ENCODE measurements at regions not wholly inside any gene's neighbourhood (a gene's known extent, or its start where the extent isn't known, plus 50 kb on each side); places are given as distances from the start of the nearest gene placed in this dataset.

DNA sequence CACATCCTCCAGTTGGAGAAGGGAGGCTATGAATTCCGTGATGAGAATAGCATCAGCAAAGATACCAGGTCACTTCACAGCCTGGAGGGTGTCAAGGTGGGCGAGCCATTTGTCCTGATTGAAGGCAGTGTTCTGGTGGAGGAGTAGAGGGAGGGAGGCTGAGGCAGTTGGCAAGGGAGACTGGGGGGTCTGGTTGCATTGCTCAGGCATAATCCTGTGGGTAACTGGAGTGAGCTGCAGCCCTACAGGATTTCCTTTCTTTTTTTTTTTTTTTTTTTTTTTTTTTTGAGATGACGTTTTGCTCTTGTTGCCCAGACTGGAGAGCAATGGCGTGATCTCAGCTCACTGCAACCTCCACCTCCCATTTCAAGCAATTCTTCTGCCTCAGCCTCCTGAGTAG lies 223.9 kb upstream of the KLF4 start:
- no peaks in the 10 kb centered on the region for H3K36me3 ChIP-seq
- TF ChIP-seq, protein P1, sequence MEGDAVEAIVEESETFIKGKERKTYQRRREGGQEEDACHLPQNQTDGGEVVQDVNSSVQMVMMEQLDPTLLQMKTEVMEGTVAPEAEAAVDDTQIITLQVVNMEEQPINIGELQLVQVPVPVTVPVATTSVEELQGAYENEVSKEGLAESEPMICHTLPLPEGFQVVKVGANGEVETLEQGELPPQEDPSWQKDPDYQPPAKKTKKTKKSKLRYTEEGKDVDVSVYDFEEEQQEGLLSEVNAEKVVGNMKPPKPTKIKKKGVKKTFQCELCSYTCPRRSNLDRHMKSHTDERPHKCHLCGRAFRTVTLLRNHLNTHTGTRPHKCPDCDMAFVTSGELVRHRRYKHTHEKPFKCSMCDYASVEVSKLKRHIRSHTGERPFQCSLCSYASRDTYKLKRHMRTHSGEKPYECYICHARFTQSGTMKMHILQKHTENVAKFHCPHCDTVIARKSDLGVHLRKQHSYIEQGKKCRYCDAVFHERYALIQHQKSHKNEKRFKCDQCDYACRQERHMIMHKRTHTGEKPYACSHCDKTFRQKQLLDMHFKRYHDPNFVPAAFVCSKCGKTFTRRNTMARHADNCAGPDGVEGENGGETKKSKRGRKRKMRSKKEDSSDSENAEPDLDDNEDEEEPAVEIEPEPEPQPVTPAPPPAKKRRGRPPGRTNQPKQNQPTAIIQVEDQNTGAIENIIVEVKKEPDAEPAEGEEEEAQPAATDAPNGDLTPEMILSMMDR (IDR thresholded peaks at IDR 0.05) = no peak
- no peak for TF ChIP-seq POLR2A (IDR thresholded peaks at IDR 0.05)
- no peaks in the 10 kb centered on the region for H3K27me3 ChIP-seq
- no peak overlapping the region for H3K27ac ChIP-seq
- no peaks in the 10 kb centered on the region for H3K9me3 ChIP-seq
- no peaks in the 10 kb centered on the region for H3K4me1 ChIP-seq
- WGBS (ENCODE audit: insufficient coverage, low coverage, low lambda C conversion rate, missing lambda C conversion rate) = 57% methylated on average over 3 of the region's 4 CpGs
- no peak for DNase-seq
- intact Hi-C loops (cut with DNase I) = no loop called here
- no peak for ATAC-seq
- H3K4me3 ChIP-seq = no peak overlapping the region

DNA sequence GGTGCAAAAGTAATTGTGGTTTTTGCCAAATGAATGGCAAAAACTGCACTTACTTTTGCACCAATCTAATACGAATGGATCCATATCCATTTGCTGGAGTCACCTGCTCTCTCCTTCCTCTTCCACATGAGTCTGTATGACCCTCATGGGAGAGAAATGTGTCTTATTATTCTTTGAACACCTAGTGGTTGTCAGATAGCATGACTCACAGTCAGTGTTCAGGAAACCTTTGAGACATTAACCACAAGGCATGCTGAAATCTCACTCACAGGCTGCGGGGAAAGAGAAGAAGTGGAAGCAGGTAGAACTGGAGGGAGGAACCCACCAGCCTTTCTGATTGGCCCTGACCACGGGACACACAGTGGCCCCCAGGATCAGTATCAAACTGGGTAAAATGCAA lies 222.8 kb upstream of the KLF4 start:
- Histone ChIP-seq H3K4me3 (no peak overlapping the region), H3K4me1 (no peaks in the 10 kb centered on the region), H3K36me3 (no peaks in the 10 kb centered on the region), H3K9me3 (no peaks in the 10 kb centered on the region), H3K27me3 (no peaks in the 10 kb centered on the region), H3K27ac (no peak overlapping the region)
- TF ChIP-seq, protein P1 (IDR thresholded peaks at IDR 0.05) = no peak
- no peak for TF ChIP-seq POLR2A (IDR thresholded peaks at IDR 0.05)
- intact Hi-C loops (cut with DNase I) = no loop called here
- DNase-seq = no peak
- ATAC-seq = no peak
- WGBS (ENCODE audit: insufficient coverage, low coverage, low lambda C conversion rate, missing lambda C conversion rate) = 30% methylated on average over 3 of the region's 3 CpGs

GRCh38 chr9:107711542-107711941 lies 222.0 kb upstream of the KLF4 start:
- WGBS (ENCODE audit: insufficient coverage, low coverage, low lambda C conversion rate, missing lambda C conversion rate) = 35% methylated on average over 6 of the region's 6 CpGs
- H3K27ac ChIP-seq = no peak overlapping the region
- no peaks in the 10 kb centered on the region for H3K36me3 ChIP-seq
- TF ChIP-seq, protein P1 (IDR thresholded peaks at IDR 0.05) = no peak
- TF ChIP-seq POLR2A (IDR thresholded peaks at IDR 0.05) = no peak
- intact Hi-C loops (cut with DNase I) = no loop called here
- no peaks in the 10 kb centered on the region for H3K4me1 ChIP-seq
- no peaks in the 10 kb centered on the region for H3K27me3 ChIP-seq
- ATAC-seq (peak in 2 of 4 donors; percentile 13 to 22), DNase-seq (peak in 1 of 3 donors; percentile 39)
- no peak overlapping the region for H3K4me3 ChIP-seq
- no peaks in the 10 kb centered on the region for H3K9me3 ChIP-seq

- no peak for ATAC-seq
- DNase-seq = no peak
- H3K4me1 ChIP-seq = no peaks in the 10 kb centered on the region
- no peaks in the 10 kb centered on the region for H3K9me3 ChIP-seq
- no peaks in the 10 kb centered on the region for H3K36me3 ChIP-seq
- 0% methylated on average over 1 of the region's 2 CpGs for WGBS (ENCODE audit: insufficient coverage, low coverage, low lambda C conversion rate, missing lambda C conversion rate)
- H3K27ac ChIP-seq = no peak overlapping the region
- no peaks in the 10 kb centered on the region for H3K27me3 ChIP-seq
- H3K4me3 ChIP-seq = no peak overlapping the region
- TF ChIP-seq, protein P1 (IDR thresholded peaks at IDR 0.05) = no peak
- TF ChIP-seq POLR2A (IDR thresholded peaks at IDR 0.05) = no peak
- intact Hi-C loops (cut with DNase I) = no loop called here
Observed at GRCh38 chr9:107710953-107711352, 221.4 kb upstream of the KLF4 start.

DNA sequence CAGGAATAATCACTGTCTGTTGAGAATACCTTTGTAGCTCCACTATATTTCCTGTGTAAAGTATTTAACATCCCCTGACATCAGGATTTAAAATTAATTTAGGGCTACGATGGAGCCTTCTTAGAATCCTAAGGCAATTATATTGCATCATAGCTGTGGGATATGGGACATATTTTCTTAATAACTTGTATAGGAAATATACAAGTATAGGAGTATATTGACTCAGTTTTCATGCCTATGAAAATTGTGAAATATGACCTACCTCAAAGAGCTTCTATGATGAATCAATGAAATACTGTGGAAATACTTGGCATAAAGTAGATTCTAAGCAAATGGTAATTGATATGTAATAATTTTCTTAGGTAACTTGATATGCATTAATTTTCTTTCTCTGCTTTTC lies 221.0 kb upstream of the KLF4 start:
- Histone ChIP-seq H3K27me3 (no peaks in the 10 kb centered on the region), H3K4me3 (no peak overlapping the region), H3K36me3 (no peaks in the 10 kb centered on the region), H3K9me3 (no peaks in the 10 kb centered on the region), H3K4me1 (no peaks in the 10 kb centered on the region), H3K27ac (no peak overlapping the region)
- intact Hi-C loops (cut with DNase I) = no loop called here
- TF ChIP-seq, protein P1 (IDR thresholded peaks at IDR 0.05) = no peak
- TF ChIP-seq POLR2A (IDR thresholded peaks at IDR 0.05) = no peak
- DNase-seq (no peak), ATAC-seq (no peak)
- WGBS (ENCODE audit: insufficient coverage, low coverage, low lambda C conversion rate, missing lambda C conversion rate) = 77% methylated on average over 1 of the region's 1 CpG

All from right lobe of liver (tissue), 6 donors.